ENCODE measurements at regions not wholly inside any gene's neighbourhood (a gene's known extent, or its start where the extent isn't known, plus 50 kb on each side); places are given as distances from the start of the nearest gene placed in this dataset.
"Not testable (repeated sequence)": the region's sequence is repeated elsewhere in the genome, so short reads cannot be mapped to it uniquely, and the experiment has no call there.

DNA sequence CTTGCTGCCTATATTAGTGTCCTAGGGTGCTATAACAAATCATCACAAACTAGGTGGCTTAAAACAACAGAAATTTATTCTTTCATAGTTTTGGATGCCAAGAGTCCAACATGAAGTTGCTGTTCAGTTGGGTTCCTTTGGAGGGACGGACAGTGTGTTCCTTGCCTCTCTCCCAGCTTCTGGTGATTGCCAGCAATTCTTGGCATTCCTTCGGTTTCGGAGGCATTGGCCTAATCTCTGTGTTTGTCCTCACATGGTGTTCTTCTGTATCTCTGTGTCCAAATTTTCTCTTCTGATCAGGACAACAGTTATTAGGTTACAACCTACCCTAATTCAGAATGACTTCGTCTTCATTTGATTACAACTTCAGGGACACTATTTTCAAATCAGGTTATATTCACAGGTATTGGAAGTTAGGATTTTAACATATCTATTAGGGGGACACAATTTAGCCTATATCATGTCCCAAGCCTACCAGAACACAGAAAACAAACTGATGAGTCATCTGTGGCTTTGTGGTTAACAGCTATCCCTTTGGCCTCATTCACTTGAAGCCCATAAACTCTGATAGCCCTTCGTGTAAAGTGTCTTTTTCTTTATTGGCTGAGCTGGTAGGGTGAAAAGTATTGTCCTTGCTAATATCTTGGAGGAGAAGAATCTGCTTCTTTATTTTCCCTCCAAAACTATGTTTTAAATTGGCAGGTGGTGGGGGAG, 83.2 kb upstream of the PAPPA2 start:
- DNase-seq (ENCODE audit: low spot score) = no peak

DNA sequence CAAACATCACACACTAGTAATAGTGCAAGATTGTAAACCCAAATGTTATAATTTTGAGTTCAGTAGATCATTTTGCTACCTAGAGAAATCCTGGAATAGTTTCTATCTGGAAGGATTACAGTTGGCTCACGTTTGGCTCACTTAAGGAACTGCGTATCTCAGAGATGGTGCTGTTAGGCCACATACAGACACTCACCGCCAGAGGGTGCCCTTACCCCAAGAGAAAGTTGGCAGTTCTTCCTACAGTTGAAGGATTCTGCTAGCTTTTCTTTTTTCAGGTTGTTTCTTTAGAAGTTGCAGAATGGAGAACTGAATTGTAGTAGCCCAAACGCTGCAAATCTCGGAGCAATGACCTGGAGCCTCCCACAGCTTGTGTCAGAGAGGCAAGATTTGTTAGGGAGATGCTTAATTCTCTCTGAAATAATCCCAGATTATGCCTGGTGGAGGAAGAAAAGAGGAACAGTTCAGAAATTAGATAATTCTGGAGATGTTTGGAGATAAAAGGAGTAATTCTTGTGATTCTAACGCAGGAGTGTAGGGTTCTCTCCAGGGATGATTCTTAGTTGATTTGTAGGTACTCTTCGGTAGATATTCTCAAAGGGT, 87.9 kb upstream of the PAPPA2 start:
- H3K4me3 Mint-ChIP-seq = no peak overlapping the region
- peak overlapping the region; percentile 98 for H2AFZ ChIP-seq (replicated peaks)
- no peaks in the 10 kb centered on the region for H3F3A ChIP-seq (ENCODE audit: low read depth)
- H3K27me3 ChIP-seq = no peaks in the 10 kb centered on the region
- H4K20me1 ChIP-seq (ENCODE audit: low read depth) = no peaks in the 10 kb centered on the region
- no peaks in the 10 kb centered on the region for H3K79me2 ChIP-seq (ENCODE audit: low read depth)
- H3K4me3 ChIP-seq = no peak overlapping the region
- H3K9ac ChIP-seq = no peak overlapping the region
- H3K4me1 Mint-ChIP-seq = no peaks in the 10 kb centered on the region
- H3K27ac ChIP-seq = no peak overlapping the region
- H3K27me3 Mint-ChIP-seq (ENCODE audit: insufficient read depth, low read depth) = no peaks in the 10 kb centered on the region
- DNase-seq (ENCODE audit: low spot score) = peak; percentile 88
- no peaks in the 10 kb centered on the region for H3K36me3 Mint-ChIP-seq
- H3K36me3 ChIP-seq = no peaks in the 10 kb centered on the region
- H3K4me1 ChIP-seq = no peaks in the 10 kb centered on the region
- H3K9me3 ChIP-seq (ENCODE audit: low read depth) = no peaks in the 10 kb centered on the region
- no peak for TF ChIP-seq EZH2 (IDR thresholded peaks at IDR 0.05)
- TF ChIP-seq, protein P1, sequence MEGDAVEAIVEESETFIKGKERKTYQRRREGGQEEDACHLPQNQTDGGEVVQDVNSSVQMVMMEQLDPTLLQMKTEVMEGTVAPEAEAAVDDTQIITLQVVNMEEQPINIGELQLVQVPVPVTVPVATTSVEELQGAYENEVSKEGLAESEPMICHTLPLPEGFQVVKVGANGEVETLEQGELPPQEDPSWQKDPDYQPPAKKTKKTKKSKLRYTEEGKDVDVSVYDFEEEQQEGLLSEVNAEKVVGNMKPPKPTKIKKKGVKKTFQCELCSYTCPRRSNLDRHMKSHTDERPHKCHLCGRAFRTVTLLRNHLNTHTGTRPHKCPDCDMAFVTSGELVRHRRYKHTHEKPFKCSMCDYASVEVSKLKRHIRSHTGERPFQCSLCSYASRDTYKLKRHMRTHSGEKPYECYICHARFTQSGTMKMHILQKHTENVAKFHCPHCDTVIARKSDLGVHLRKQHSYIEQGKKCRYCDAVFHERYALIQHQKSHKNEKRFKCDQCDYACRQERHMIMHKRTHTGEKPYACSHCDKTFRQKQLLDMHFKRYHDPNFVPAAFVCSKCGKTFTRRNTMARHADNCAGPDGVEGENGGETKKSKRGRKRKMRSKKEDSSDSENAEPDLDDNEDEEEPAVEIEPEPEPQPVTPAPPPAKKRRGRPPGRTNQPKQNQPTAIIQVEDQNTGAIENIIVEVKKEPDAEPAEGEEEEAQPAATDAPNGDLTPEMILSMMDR (IDR thresholded peaks at IDR 0.05) = peak; percentile 93
- no peaks in the 10 kb centered on the region for H3K9me3 Mint-ChIP-seq
- no peak overlapping the region for H3K27ac Mint-ChIP-seq
- no peak overlapping the region for H3K4me2 ChIP-seq

More for the DNA sequence above, 83.2 kb upstream of the PAPPA2 start:
- Histone ChIP-seq H3K9ac (no peak overlapping the region), H3K36me3 (no peaks in the 10 kb centered on the region), H3K27me3 (no peaks in the 10 kb centered on the region), H3F3A (ENCODE audit: low read depth) (no peaks in the 10 kb centered on the region), H3K79me2 (ENCODE audit: low read depth) (no peaks in the 10 kb centered on the region), H3K4me2 (no peak overlapping the region), H3K9me3 (ENCODE audit: low read depth) (no peaks in the 10 kb centered on the region), H3K4me1 (no peaks in the 10 kb centered on the region), H2AFZ (replicated peaks) (no peak overlapping the region), H3K27ac (no peak overlapping the region), H3K4me3 (no peak overlapping the region), H4K20me1 (ENCODE audit: low read depth) (no peaks in the 10 kb centered on the region)
- H3K4me1 Mint-ChIP-seq = peaks cover 2% of the 10 kb centered on the region
- no peak overlapping the region for H3K27ac Mint-ChIP-seq
- no peaks in the 10 kb centered on the region for H3K36me3 Mint-ChIP-seq
- H3K9me3 Mint-ChIP-seq = no peaks in the 10 kb centered on the region
- H3K27me3 Mint-ChIP-seq (ENCODE audit: insufficient read depth, low read depth) = no peaks in the 10 kb centered on the region
- H3K4me3 Mint-ChIP-seq = no peak overlapping the region
- TF ChIP-seq EZH2phosphoT487 (IDR thresholded peaks at IDR 0.05) = no peak
- TF ChIP-seq EZH2 (IDR thresholded peaks at IDR 0.05) = no peak
- TF ChIP-seq, protein P1 (IDR thresholded peaks at IDR 0.05) = no peak

DNA sequence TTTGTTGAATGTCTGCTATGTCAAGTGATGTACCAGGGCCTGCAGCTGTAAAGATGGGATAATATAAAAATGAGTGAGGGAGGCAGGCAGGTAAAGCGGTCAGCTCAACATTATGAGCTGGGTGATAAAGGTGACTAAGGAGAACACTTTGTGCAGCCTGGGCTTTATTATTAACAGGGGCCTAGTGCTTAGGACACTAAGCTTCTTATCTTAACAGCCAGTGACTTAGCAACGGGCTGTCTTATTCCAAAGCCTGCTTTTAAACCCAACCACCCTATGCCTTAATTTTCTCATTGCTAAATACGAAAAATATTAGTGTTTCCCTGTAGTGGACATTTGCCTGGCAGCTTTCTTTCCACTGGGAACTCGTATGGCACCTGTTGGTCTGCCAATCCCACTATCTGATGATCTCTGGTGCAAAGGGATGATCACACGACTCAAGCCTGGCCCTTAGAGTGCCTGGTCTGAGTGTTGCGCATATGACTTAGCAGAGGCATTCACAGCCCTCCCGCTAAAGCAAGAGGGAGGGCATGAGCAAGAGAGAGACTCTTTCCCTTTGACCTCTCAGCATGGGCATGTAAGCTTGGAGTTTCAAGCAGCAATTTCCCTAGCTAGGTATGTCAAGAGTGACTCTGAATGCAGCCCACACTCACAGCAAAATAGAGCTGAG, 98.6 kb upstream of the PAPPA2 start:
- Histone ChIP-seq H4K20me1 (ENCODE audit: low read depth) (no peaks in the 10 kb centered on the region), H2AFZ (replicated peaks) (no peak overlapping the region), H3K9me3 (ENCODE audit: low read depth) (no peaks in the 10 kb centered on the region), H3F3A (ENCODE audit: low read depth) (no peaks in the 10 kb centered on the region), H3K27me3 (no peaks in the 10 kb centered on the region), H3K4me1 (peaks cover 11% of the 10 kb centered on the region), H3K4me2 (peak overlapping the region; percentile 25), H3K27ac (no peak overlapping the region), H3K79me2 (ENCODE audit: low read depth) (no peaks in the 10 kb centered on the region), H3K9ac (no peak overlapping the region), H3K36me3 (no peaks in the 10 kb centered on the region), H3K4me3 (no peak overlapping the region)
- TF ChIP-seq EZH2 (IDR thresholded peaks at IDR 0.05) (no peak), EZH2phosphoT487 (IDR thresholded peaks at IDR 0.05) (no peak)
- TF ChIP-seq, protein P1 (IDR thresholded peaks at IDR 0.05) = no peak
- DNase-seq (ENCODE audit: low spot score) = peak; percentile 29
- H3K27me3 Mint-ChIP-seq (ENCODE audit: insufficient read depth, low read depth) = no peaks in the 10 kb centered on the region
- H3K4me1 Mint-ChIP-seq = peaks cover 21% of the 10 kb centered on the region
- peak overlapping the region; percentile 12 for H3K4me3 Mint-ChIP-seq
- H3K9me3 Mint-ChIP-seq = no peaks in the 10 kb centered on the region
- H3K27ac Mint-ChIP-seq = peak overlapping the region; percentile 6
- H3K36me3 Mint-ChIP-seq = no peaks in the 10 kb centered on the region

DNA sequence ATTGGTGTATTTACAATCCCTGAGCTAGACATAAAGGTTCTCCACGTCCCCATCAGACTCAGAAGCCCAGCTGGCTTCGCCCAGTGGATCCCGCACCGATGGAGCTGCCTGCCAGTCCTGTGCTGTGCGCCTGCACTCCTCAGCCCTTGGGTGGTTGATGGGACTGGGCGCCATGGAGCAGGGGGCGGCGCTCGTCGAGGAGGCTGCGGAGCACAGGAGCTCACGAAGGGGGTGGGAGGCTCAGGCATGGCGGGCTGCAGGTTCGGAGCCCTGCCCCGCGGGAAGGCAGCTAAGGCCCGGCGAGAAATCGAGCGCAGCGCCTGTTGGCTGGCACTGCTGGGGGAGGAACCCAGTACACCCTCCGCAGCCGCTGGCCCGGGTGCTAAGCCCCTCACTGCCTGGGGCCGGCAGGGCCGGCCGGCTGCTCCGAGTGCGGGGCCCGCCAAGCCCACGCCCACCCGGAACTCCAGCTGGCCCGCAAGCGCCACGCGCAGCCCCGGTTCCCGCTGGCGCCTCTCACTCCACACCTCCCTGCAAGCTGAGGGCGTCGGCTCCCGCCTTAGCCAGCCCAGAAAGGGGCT, 113.8 kb upstream of the PAPPA2 start:
- peaks cover 18% of the 10 kb centered on the region for H3K9me3 Mint-ChIP-seq
- H3K36me3 Mint-ChIP-seq; H3F3A ChIP-seq (ENCODE audit: low read depth); H3K27me3 ChIP-seq; H3K79me2 ChIP-seq (ENCODE audit: low read depth); H3K4me2 ChIP-seq; H3K9ac ChIP-seq; H3K4me1 ChIP-seq; H3K27ac ChIP-seq; DNase-seq (ENCODE audit: low spot score); H3K27ac Mint-ChIP-seq; H2AFZ ChIP-seq (replicated peaks); H3K9me3 ChIP-seq (ENCODE audit: low read depth); H4K20me1 ChIP-seq (ENCODE audit: low read depth); H3K4me3 ChIP-seq; H3K4me3 Mint-ChIP-seq; H3K27me3 Mint-ChIP-seq (ENCODE audit: insufficient read depth, low read depth); H3K36me3 ChIP-seq; H3K4me1 Mint-ChIP-seq: not testable (repeated sequence)
